ENCODE measurements at regions not wholly inside any gene's neighbourhood (a gene's known extent, or its start where the extent isn't known, plus 50 kb on each side); places are given as distances from the start of the nearest gene placed in this dataset.

DNA sequence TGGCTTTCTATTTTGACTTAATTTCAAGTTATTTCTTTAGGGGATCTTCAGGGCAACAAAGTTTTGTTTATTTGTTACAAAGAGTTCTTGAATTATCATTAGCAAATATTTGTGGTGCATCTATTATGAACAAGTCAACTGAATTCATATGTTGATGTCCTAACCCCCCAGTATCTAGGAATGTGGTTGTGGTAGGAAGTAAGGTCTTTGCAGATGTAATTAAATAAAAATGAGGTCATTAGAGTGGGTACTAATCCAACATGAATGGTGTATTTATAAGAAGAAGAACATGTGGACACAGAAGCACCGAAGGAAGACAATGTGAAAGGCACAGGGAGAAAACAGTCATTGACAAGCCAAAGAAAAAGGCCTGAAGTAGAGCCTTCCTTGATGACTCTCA lies 474.0 kb upstream of the DAB2 start:
- no peak for DNase-seq (ENCODE audit: low read depth in 2 of 2)

DNA sequence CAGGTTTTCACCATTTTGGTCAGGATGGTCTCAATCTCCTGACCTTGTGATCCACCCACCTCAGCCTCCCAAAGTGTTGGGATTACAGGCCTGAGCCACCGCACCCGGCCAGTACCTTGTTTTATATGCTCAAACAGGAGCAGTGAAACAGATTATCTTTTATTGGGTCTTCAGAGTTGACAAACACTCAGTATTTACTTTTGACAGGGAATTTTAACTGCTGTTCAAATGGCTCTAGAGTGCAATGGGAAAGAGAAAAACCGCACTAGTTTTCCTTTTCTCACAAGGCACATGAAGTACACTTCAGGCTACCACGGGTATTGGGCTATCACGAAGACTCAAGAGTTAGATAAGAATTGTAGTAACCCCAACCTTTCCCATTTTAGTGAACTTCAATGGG lies 471.9 kb upstream of the DAB2 start:
- DNase-seq (ENCODE audit: low read depth in 2 of 2) = no peak

DNA sequence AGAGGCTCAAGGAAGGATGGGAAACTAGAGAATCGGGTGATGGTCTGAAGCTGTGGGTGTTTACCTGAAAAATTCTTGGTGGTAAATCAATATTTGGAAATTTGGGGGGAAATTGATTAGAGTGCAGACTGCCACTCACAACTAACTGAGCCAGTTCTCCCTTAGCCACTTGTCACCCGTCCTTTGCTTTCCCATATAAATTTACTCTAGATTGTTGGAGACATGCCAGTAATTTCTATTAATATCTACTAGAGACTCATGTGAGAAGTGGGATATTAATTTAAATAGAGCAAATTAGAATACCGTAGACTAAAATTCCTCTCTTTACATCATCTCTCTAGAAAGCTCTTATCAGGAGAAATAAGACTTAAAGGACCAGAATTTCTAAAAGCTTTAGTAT lies 471.3 kb upstream of the DAB2 start:
- DNase-seq (ENCODE audit: low read depth in 2 of 2) = no peak

DNA sequence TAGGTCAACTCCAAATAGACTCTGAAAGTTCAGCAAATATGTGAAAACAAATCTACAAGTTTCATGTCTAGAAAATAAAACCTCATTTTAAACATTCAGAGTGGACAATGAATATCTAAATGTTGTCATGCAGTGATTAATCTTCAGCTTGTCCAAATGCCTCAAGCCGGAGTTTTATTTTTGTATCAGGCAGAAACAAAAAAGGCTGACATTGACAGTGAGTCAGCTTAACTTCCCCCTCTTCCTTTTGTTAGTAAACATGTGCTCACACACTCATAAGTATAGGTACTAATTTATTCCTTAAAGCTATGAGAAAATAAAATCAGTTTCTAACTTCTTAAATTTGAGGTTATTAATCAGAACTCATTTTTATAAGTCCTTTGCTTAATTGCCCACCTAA lies 467.9 kb upstream of the DAB2 start:
- DNase-seq (ENCODE audit: low read depth in 2 of 2) = no peak

DNA sequence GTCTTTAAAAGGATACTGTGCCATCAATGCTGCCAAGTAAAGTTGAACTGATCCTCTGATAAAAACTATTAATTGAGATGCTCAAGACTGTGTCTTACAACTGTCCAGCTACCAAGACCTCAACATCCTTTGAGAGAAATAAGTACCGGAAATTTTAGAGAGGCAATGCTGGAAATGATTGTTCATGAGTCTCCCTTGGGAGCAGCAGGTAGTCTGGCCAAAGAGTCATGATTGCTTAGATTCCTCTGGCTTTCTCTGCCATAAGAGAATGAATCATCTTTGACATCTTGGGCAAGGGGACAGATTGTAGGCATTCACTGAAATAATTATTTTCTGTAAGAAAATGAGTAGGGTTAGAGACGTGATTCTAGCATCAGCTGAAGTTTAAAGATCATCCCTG lies 466.6 kb upstream of the DAB2 start:
- DNase-seq (ENCODE audit: low read depth in 2 of 2) = no peak

DNA sequence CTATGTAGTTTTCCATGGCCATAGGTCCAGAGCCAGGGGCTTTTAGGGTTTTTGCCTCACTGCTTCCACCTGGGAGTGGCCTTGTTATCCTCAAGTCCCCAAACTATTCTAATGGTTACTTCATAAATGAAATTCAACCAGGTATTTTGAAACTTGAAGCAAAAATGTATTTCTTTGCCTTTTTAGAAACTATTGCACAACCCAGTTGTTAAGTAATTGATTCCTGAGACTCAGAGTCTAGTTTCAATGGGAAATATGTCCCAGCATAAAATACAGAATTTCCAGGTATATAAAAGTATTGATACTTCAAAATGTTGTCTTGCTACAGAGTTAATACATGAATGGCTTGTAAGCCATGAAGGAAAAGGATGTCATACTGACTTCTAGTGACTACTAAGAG lies 456.2 kb upstream of the DAB2 start:
- DNase-seq (ENCODE audit: low read depth in 2 of 2) = no peak

DNA sequence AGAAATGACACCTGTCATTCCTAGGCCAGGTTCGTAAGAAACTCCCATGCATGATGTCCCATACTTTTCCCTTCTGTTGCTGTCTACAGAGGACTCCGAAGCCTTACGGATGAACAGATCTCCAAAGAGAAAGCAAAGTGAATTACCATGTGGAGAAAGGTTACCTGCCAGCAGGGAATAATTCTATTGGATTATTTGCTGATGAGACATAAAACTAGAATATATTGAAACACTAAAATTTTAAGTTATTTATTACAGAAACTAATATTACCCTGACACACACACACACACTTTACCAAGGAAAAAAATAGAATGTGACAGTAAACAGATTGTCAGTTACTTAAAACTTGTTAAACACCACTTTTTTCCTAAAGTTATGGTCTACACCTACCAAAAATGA lies 452.7 kb upstream of the DAB2 start:
- DNase-seq (ENCODE audit: low read depth in 2 of 2) = no peak

DNA sequence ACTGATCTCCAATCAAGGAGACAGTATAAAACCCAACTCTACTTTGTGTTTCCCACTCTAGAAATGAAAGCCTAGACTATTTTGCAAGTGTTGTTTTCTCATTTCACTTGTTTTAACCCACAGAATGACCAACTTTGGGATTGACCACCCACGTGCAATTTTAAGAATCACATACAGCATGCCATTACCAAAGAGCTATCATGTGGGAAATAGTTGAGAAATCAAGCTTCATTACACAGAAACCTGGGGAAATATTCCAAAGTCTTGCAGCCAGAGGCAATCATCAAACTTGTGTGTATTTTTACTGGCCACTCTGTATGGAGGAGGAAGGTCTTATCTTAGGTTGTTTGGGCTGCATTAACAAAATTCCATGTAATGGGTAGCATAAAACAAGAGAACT lies 451.4 kb upstream of the DAB2 start:
- DNase-seq (ENCODE audit: low read depth in 2 of 2) = no peak

DNA sequence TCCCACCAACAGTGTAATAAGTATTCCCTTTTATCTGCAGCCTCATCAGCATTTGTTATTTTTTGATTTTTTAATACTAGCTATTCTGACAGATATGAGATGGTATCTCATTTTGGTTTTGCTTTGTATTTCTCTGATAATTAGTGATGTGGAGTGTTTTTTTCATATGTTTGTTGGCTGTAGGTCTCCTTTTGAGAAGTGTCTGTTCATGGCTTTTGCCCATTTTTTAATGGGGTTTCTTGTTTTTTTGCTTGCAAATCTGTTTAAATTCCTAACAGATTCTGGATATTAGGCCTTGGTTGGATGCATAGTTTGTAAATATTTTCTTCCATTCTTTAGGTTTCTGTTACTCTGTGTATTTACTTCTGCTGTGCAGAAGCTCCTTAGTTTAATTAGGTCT lies 445.4 kb upstream of the DAB2 start:
- DNase-seq (ENCODE audit: low read depth in 2 of 2) = no peak

DNA sequence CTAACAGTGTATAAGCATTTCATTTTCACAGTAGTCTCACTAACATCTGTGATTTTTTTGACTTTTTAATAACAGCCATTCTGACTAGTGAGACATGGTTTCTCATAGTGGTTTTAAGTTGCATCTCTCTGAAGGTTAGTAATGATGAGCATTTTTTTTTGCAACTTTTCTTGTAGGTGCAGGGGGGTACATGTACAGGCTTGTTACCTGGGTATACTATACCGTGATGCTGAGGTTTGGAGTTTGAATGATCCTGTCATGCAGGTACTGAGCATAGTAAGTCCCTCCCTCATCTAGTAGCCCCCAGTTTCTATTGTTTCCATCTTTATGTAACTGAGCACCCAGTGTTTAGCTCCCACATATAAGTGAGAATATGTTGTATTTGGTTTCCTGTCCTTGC lies 444.6 kb upstream of the DAB2 start:
- DNase-seq (ENCODE audit: low read depth in 2 of 2) = no peak

DNA sequence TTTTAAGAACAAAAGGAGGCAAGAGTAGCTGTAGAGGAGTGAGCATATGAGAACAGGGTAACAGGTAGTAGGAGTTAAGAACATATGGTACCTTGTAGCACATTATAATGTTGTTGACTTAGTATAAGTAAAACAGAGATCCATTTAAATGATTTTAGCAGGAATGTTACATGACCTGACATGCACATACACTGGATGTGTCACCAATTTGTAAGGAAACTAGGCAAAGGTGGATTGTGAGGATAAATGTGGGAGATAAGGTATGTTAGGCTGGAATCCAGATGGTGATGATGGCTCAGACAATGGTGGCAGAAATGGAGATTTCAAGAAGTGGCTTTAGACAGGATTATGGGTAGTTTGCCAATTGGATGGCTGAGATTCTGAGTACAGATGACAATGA lies 443.1 kb upstream of the DAB2 start:
- DNase-seq (ENCODE audit: low read depth in 2 of 2) = no peak

DNA sequence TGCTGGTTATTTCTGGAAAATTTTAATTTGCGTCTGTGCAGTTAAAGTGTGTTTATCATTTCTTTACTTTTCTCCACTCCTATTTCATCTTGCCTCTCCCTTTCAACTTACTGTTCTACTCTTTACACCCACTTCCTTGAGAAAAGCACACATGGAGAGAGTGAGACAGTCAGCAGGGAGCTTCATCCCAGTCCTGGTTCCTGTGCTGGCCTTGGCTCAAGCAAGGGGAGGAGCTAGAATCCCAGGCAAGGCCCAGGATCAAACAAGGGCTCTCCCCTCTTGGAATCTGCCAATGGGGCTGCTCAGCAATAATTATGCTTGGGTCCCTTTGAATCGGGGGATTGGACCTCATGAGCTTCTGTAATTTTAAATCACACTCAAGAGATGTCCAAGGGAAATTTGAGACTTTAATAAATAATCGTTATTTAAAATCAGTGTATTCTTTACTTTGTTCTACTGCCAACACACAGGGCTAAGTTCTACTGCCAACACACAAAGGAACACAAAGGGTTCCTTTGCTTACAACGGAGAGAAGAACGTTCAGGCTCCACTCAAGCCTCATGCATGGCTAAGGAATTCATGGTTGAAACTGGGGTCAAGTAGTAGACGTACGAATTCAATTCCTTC lies 439.3 kb upstream of the DAB2 start:
- no peak for DNase-seq (ENCODE audit: low read depth in 2 of 2)

DNA sequence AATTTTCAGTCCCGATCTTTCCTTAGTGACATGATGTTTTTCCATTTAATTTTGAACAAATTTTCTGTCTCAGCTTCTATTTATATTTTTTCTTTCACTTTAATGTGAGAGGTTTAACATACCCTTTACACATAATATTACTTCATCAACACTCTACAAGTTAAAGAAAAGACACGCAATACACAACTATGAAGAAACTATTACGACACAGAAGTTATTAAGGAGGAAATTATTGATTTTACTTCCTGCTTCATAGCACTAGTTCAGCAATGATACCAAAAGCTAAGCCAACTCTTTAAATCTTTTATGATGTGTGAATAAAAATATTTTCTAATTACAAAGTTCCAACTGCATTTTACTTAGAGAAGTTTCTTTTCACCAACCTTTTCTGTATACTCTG lies 432.3 kb upstream of the DAB2 start:
- no peak for DNase-seq (ENCODE audit: low read depth in 2 of 2)

DNA sequence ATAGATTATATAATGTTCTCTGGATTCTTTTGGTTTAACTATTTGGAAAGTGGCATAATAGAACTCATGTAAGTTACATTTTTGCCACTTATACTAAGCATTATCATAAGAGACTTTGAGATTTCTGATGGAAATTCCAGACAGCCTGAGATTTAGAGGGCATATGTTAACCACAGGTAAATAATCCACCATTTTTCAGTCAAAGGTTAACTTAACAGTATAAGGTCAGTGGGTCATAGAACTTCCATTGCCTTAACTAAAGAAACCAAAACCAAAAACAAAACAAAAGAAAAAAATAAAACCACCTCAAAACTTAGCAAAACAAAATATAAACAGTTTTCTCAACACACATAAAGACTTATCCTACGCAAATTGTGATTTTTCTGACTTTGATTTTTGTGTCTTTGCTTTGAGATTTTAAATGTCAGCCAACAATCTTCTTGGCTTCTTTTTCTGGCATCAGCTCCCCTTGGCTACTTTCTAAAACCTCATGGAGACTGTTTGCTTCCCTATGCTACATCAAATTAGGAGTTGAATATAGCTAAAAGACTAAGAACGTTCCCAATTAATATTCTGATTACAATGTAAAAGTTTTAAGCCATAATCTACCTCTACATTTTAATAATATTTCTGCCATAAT lies 430.1 kb upstream of the DAB2 start:
- DNase-seq (ENCODE audit: low read depth in 2 of 2) = no peak

DNA sequence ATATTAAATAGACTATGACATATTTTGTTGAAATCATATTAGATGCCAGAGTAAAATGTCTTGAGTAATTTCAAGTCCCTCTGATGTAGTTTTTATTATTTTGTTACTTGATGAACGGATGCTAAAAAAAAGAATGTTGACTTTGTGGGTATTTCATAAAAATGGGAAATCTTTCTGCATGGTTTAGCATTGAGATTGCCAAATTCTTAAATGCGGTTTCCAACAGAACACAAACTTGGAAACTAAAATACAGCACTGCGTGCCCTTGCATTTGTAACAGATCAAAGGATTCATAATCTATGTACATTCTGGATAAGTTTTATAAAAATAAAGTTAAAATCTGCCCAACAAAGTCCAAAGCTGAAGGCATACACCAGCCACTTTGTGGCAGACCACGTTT lies 425.5 kb upstream of the DAB2 start:
- no peak for DNase-seq (ENCODE audit: low read depth in 2 of 2)

DNA sequence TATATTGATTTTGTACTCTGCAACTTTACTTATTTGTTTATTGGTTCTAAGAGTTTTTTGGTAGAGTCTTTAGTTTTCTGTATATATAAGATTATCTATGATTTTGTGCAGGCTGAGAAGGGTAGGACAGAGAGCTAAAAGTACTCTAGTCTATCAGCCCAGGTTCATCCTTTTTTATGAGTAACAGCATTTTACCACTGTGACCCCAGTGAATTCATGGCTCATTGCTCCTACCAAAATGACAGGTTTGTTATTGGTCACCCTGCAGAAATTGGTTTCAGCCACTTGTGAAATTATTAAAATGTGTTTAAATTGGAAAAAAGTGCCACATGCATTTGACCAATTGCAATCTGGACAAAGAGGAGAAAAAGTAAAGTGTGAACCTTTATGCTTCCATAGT lies 421.4 kb upstream of the DAB2 start:
- DNase-seq (ENCODE audit: low read depth in 2 of 2) = no peak

DNA sequence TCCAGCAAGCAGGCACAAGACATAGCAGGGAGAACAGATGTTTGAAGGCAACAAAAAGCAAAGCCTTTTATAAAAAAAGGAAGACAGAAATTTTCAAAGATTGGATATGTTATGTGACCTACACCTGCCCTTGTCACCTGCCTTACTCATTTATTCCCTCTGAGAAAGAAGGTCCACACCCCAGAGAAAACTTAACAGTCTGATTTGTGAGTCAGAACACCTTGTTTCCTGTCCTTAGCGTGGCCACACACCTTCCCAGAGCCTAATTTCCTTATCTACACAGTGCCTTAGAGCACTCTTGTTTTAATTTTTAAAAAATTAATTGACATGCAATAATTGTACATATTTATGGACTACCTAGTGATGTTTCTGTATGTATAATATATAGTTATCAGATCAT lies 419.0 kb upstream of the DAB2 start:
- DNase-seq (ENCODE audit: low read depth in 2 of 2) = no peak

DNA sequence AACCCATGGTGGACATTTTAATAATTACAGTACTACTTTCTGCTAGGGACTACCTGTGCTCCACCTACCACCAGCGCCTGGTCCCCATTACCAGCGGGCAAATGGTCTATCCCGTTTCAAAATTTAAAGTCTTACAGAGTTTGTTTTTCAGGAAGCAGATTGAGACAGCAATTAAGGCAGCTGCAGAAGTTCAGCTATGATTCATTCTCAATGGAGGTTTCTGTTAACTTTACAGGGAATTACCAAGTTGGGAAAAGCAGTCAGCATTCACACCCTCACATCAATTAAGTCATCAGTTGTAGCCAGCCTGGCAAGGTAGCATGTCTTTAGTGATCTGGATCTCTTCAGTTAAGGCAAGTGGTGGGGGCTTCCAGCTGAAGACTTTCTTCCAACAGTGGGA lies 410.6 kb upstream of the DAB2 start:
- DNase-seq (ENCODE audit: low read depth in 2 of 2) = no peak

DNA sequence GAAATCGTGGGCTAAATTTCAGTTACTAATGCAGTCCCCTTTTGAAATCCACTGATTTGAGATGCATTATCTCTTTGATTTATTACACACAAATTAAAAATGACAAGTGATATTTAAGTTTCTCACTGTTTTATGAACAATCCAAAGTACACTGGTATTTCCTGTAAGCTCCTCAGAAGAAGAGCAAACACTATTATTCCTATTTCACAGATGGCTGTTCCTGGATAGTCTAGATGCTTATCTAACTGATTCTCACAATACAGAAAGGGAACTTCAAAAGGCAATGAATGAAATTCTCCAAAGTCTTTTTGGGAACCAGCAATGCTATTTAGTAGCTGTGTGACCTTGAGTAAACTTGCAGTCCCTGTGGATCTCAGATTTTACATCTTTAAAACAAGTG lies 404.7 kb upstream of the DAB2 start:
- no peak for DNase-seq (ENCODE audit: low read depth in 2 of 2)

DNA sequence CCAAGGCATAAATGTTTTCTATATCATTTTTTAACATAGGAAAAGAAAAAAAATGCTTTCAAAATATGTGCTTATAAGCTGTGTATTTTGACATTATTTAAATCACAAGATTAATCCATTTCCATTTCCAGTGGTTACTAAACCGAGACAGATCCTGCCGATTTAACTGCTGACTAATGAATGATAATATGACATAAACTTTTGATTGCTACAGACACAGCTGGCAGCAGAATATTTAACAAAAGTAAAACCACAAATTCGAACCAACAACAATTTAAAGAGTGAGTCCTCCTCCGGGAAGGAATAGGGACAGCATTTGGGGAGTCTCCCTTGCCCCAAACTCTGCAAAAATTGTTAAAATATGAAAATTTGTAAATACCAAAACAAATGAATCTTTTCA lies 401.3 kb upstream of the DAB2 start:
- DNase-seq (ENCODE audit: low read depth in 2 of 2) = no peak

DNA sequence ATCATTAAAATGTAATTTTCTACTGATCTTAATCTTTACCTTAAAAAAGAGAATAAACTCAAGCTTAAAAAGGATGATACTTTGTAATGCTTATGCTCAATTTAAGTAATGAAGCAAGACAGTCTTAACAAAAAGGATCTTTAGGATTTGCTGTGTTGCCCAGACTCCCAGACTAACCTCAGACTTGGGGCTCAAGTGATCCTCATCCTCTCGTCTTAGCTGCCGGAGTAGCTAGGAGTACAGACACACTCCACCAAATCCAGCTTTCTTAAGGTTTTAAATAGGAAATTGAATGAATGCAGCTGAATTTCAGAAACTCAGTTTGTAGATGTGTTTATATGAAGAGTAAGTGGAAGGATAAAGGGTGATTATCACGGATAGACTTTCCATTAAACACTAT lies 400.5 kb upstream of the DAB2 start:
- DNase-seq (ENCODE audit: low read depth in 2 of 2) = no peak

DNA sequence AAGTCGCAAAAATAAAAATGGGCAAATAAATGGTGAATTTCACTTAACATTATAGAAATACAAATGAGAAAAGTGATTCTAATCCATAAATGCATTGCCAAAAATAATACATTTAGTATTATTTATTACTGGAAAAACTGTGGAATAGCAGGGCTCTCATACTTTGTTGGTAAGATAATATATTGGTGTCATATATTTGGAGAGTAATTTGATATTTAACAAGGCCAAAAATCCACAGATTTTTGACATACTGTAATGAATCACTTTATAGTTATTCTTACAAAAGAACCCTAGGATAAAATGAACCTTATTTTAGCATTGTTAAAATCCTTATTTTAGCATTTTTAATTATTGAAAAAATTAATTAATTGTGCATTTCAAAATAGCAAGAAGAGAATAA lies 397.2 kb upstream of the DAB2 start:
- DNase-seq (ENCODE audit: low read depth in 2 of 2) = no peak

DNA sequence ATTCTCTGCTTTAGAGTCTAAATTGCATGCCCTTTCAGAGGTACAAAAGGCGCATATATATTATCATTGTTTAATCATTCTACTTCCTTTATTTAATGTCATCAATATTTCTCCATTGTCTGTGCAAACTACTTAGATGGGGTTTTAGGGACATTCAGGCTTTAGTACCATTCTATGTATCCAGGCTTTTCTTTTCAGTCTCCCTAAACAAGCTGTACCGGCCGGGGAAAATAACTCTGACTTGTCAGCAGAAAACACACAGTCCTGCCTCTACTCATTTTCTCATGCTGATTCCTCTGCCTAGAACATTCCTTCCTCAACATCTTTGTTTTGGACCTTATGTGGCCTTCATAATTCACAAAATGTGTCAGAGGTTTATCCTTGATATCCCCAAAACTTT lies 392.1 kb upstream of the DAB2 start:
- DNase-seq (ENCODE audit: low read depth in 2 of 2) = no peak

DNA sequence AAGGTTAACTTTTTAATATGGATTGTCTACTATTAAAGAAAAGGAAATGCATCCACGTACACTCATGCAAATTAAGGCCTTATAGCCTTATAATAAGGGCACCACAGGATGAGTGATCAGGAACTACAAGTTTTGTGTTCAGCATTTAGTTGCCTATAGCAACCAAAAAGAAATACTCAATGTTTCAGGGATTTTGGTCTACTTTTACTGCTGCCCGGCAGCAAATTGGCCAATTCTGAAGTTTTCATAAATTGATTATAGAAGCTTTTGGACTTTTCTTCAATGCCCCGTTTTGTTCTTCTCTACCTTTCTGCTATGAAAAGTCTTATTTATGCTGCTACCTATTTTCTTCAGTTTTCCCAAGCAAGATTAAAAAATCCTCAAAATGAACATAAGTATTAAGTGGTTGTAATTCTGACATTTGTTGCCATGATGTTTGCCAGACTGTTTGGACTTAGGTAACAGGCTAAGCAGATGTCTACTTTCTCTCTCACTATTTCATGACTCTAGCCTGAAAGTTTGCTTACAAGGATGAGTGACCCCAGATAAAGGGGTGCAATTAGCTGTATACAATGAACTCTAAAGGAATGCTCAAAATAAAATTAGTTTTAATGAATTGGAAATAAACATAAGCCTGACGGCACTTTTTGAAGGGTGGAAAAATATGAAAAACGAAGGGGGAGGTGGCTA lies 391.5 kb upstream of the DAB2 start:
- DNase-seq (ENCODE audit: low read depth in 2 of 2) = no peak
